ENCODE measurements at regions not wholly inside any gene's neighbourhood (a gene's known extent, or its start where the extent isn't known, plus 50 kb on each side); places are given as distances from the start of the nearest gene placed in this dataset.

- peak in 1 of 2 experiments; percentile 3 for DNase-seq
Measured at GRCh38 chr16:35516551-35516950, 2057.1 kb downstream of the TP53TG3F start.

GRCh38 chr16:35516971-35517370 is 2057.6 kb downstream of the TP53TG3F start:
- no peak for DNase-seq

- no peak for DNase-seq
Measured at GRCh38 chr16:35523991-35524390, 2064.6 kb downstream of the TP53TG3F start.

GRCh38 chr16:35525979-35526590 is 2066.7 kb downstream of the TP53TG3F start:
- no peak for DNase-seq

- DNase-seq, result no peak
Measured at GRCh38 chr16:35532576-35532975, 2073.2 kb downstream of the TP53TG3F start.

GRCh38 chr16:35533683-35534082 is 2074.3 kb downstream of the TP53TG3F start:
- DNase-seq, result no peak

GRCh38 chr16:35543486-35543885 is 2084.1 kb downstream of the TP53TG3F start:
- no peak for DNase-seq

GRCh38 chr16:35552763-35553162 is 2093.4 kb downstream of the TP53TG3F start:
- DNase-seq, result no peak

- DNase-seq, result no peak
Measured at GRCh38 chr16:35557731-35558130, 2098.3 kb downstream of the TP53TG3F start.

- DNase-seq, result no peak
Measured at GRCh38 chr16:35559911-35560636, 2100.7 kb downstream of the TP53TG3F start.

GRCh38 chr16:35560637-35560984 is 2101.2 kb downstream of the TP53TG3F start:
- DNase-seq, result no peak

- DNase-seq, result no peak
Measured at GRCh38 chr16:35561346-35561745, 2101.9 kb downstream of the TP53TG3F start.

- DNase-seq, result no peak
Measured at GRCh38 chr16:35562471-35562870, 2103.1 kb downstream of the TP53TG3F start.

- no peak for DNase-seq
Measured at GRCh38 chr16:35562919-35563318, 2103.5 kb downstream of the TP53TG3F start.

GRCh38 chr16:35564148-35564547 is 2104.7 kb downstream of the TP53TG3F start:
- no peak for DNase-seq

GRCh38 chr16:35564889-35565288 is 2105.5 kb downstream of the TP53TG3F start:
- no peak for DNase-seq

GRCh38 chr16:35565626-35566025 is 2106.2 kb downstream of the TP53TG3F start:
- no peak for DNase-seq

GRCh38 chr16:35569413-35569812 is 2110.0 kb downstream of the TP53TG3F start:
- no peak for DNase-seq

GRCh38 chr16:35570946-35571345 is 2111.5 kb downstream of the TP53TG3F start:
- DNase-seq, result no peak

GRCh38 chr16:35572186-35572585 is 2112.8 kb downstream of the TP53TG3F start:
- no peak for DNase-seq

- DNase-seq, result no peak
Measured at GRCh38 chr16:35573407-35573806, 2114.0 kb downstream of the TP53TG3F start.

- no peak for DNase-seq
Measured at GRCh38 chr16:35574011-35574410, 2114.6 kb downstream of the TP53TG3F start.

GRCh38 chr16:35574454-35575431 is 2115.3 kb downstream of the TP53TG3F start:
- DNase-seq, result no peak

GRCh38 chr16:35575432-35575821 is 2116.0 kb downstream of the TP53TG3F start:
- DNase-seq, result no peak

Measured in SW 1271 (cell line).